HG02763 (cell line): ENCODE measurements at regions not wholly inside any gene's neighbourhood (a gene's known extent, or its start where the extent isn't known, plus 50 kb on each side); places are given as distances from the start of the nearest gene placed in this dataset.

Experiments
- ATAC-seq: cut with Tn5 transposase; IDR thresholded peaks from one replicate; pipeline ENCODE4 v1.9.1; 2021; ENCODE audit warnings: mild to moderate bottlenecking, moderate library complexity; ENCODE audit not compliant: unreplicated experiment

- ATAC-seq = no peak
Observed at GRCh38 chr10:125348536-125348935, 188.2 kb upstream of the CTBP2 start.

- ATAC-seq = peak; percentile 86
Observed at GRCh38 chr10:125344573-125345171, 184.3 kb upstream of the CTBP2 start.

GRCh38 chr10:125343983-125344382 lies 183.6 kb upstream of the CTBP2 start:
- ATAC-seq = no peak

- ATAC-seq = no peak
Observed at GRCh38 chr10:125343118-125343925, 183.0 kb upstream of the CTBP2 start.

GRCh38 chr10:125341611-125342010 lies 181.2 kb upstream of the CTBP2 start:
- ATAC-seq = no peak

GRCh38 chr10:125340903-125341302 lies 180.5 kb upstream of the CTBP2 start:
- ATAC-seq = no peak

- ATAC-seq = no peak
Observed at GRCh38 chr10:125337510-125337909, 177.1 kb upstream of the CTBP2 start.

GRCh38 chr10:125334545-125334944 lies 174.2 kb upstream of the CTBP2 start:
- no peak for ATAC-seq

- no peak for ATAC-seq
Observed at GRCh38 chr10:125333769-125334168, 173.4 kb upstream of the CTBP2 start.

- no peak for ATAC-seq
Observed at GRCh38 chr10:125333209-125333591, 172.8 kb upstream of the CTBP2 start.

- ATAC-seq = no peak
Observed at GRCh38 chr10:125332548-125333208, 172.3 kb upstream of the CTBP2 start.

GRCh38 chr10:125331056-125331455 lies 170.7 kb upstream of the CTBP2 start:
- no peak for ATAC-seq

- no peak for ATAC-seq
Observed at GRCh38 chr10:125329056-125329455, 168.7 kb upstream of the CTBP2 start.

GRCh38 chr10:125325326-125325725 lies 165.0 kb upstream of the CTBP2 start:
- ATAC-seq = no peak

- ATAC-seq = no peak
Observed at GRCh38 chr10:125316436-125316835, 156.1 kb upstream of the CTBP2 start.

GRCh38 chr10:125300937-125301336 lies 140.6 kb upstream of the CTBP2 start:
- ATAC-seq = no peak

GRCh38 chr10:125299461-125299860 lies 139.1 kb upstream of the CTBP2 start:
- ATAC-seq = no peak

GRCh38 chr10:125296598-125296997 lies 136.2 kb upstream of the CTBP2 start:
- ATAC-seq = no peak

- no peak for ATAC-seq
Observed at GRCh38 chr10:125294109-125294508, 133.7 kb upstream of the CTBP2 start.

GRCh38 chr10:125291836-125292235 lies 131.5 kb upstream of the CTBP2 start:
- ATAC-seq = no peak

- no peak for ATAC-seq
Observed at GRCh38 chr10:125289461-125289860, 129.1 kb upstream of the CTBP2 start.
